DMS114 treated with DMSO at 0.1 percent for 48 hours (cell line): ENCODE measurements at regions not wholly inside any gene's neighbourhood (a gene's known extent, or its start where the extent isn't known, plus 50 kb on each side); places are given as distances from the start of the nearest gene placed in this dataset.
"Not testable (repeated sequence)": the region's sequence is repeated elsewhere in the genome, so short reads cannot be mapped to it uniquely, and the experiment has no call there.

Source experiments
- DNase-seq: peaks from one replicate; lab custom pipeline; 2025; ENCODE audit not compliant: unreplicated experiment; lab: John Stamatoyannopoulos, UW

DNA sequence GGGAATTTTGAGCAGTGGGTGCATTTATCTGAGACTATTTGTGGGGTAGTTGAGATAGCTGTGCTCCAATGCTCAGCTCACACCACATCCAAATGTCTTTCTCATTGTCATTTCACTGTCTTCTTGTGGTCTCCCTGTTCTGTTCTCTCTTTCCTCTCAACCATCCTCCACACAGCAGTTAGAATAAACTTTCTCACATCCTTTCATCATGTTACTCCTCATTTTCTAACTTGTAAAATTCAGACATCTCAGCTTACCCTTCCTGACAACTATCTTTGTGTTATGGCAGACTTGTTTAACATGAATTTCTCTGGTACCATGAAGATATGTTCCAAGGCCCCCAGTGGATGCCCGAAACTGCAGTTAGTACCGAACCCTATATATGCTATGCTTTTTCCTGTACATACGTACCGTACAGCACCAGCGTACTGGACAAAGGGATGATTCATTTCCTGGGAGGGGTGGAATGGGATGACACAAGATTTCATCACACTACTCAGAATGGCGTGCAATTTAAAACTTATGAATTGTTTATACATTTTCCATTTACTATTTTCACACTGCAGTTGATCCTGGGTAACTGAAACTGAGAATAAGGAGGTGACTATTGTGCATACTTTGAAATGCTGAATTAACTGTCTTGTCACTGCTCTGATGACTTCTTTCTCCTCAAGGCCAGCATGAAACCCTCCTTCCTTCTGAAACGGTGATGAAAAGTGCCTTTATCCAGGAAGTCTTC, 177.1 kb upstream of the SLC38A2 start:
- DNase-seq = no peak

DNA sequence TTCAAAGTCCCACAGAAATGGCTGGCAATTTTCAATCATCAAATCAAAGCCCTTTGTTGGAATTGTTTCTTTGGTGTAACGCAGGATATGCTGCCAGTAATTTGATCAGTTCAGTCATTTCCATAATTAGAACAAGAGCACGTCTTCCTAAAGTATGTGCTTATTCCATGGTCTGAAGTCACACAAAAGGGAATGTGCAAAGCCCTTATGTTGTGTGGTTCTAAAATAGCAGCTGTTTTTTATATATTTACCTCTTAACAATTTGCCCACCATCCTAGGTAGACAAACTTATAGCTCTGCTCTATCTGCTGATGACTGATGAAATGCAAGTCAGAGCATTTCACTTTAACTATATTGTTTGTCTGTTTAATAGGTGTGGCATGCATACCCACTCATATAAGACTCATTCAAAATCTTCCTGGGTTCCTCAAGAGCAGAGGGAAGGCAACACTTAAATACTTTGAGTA, 176.1 kb upstream of the SLC38A2 start:
- no peak for DNase-seq

DNA sequence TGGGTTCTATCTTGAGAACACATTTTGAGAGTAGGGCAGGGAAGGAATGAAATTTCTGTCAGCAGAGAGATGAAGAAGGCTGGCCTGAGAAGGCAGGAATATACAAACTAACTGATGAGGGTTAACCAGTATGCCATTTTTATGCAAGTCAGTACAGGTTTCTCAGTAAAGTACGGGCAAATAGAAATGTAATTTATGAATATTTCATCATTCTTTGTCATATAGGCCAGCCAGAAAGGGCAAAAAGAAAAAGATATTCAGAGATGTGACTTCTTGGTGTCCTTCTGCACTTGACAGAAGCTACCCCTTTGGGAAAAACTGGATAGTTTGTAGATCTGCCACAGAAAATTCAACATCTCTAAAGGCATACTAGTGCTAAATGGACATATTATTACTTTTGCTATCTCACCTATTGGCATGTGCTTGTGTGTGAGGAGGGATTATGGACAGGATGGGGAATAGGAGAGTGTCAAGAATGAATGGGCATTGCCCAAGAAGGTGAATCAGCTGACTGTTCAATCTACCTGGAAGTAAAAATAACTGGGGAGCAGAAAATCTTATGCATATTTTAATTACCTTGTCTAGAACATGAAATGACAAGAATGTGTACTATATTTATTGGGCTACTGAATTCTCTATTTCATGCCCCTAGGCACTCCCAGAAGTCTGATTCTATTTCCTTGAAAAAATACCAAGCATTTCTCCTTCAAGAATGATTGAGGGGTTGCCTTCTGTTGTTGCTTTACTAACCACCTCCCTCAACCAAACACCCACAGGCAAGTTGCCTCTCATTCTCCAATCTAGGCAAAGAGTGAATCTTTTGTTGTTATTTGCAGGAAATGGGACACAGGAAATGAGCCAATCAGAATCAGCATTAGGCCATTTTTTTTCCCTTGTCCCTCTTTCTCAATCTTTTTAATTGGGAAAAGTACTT, 175.1 kb upstream of the SLC38A2 start:
- no peak for DNase-seq

DNA sequence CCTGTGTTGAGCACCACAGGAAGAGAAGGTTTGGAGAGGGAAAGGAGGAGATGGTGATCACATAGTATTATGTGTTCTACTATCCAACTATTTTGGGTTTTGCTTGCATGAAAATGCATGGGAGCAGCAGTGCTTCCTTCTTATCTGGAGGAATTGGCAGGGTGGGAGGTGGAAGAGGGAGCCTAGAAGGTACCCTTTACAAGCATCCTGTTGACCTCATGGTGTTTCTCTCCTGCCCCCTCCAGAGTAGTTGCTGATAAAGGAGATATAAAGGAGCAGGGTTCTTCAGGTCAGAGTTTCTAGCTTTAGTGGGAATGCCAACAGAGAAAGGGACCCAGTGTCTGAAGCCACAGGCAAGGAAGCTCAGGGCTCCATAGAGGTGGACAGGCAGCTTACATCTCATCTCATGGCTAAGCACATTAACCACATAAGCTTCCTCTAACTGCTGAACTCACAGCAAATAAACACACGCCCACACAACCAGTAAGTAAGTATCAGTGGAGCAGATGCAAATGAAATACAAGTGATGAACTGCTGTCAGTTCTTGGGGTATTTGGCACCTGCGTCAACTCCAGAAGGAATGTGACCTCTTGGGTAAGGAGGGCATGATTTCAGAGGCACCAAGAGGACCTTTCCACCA, 174.2 kb upstream of the SLC38A2 start:
- DNase-seq = no peak

DNA sequence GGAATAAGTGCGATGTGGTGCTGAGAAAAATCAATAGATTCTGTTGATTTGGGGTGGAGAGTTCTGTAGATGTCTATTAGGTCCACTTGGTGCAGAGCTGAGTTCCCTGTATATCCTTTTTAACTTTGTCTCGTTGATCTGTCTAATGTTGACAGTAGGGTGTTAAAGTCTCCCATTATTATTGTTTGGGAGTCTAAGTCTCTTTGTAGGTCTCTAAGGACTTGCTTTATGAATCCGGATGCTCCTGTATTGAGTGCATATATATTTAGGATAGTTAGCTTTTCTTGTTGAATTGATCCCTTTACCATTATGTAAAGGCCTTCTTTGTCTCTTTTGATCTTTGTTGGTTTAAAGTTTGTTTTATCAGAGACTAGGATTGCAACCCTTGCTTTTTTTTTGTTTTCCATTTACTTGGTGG, 170.8 kb upstream of the SLC38A2 start:
- DNase-seq = not testable (repeated sequence)

DNA sequence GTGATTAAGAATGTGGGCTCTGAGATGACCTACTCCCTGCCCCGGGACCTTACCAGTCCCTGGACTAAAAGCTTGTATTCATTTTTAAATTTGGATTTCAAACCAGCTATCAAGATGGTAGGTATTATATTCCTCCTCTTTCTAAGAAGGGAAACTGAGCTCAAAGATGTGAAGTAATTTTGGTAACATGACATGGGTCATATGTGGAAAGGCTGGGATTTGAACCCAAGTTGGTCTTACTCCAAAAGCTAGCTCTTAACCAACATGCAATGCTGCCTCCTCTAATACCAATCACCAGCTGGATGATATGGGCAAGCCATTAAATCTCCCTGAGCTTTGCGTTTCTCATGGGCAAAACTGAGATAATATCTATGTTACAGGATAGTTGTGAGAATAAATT, 166.4 kb upstream of the SLC38A2 start:
- no peak for DNase-seq

DNA sequence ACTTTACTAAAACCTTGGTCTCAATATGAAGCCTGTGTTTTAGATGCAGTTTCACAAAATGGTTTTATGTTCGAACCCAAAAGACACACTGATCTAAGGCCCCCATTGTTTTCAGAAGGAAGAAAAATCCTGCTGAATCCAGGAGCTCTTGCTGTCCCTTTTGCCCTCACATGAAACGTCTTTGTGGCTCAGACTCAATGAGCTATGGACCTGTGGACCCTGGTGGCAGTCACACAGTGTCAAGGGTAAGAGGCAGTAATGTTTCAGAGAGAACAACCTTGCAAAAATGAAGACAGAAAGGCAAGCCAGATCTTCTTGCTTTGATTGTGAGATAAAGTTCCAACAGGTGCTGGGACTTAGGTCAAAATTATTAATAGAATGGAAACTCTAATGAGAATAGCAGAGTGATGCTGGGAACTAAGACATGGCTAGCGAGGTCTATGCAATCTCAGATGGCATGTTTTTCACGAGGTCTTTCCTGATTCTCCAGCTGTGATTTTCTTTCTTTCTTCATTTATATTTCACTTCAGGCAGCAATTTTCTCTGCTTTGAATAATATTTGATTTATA, 164.9 kb upstream of the SLC38A2 start:
- no peak for DNase-seq

DNA sequence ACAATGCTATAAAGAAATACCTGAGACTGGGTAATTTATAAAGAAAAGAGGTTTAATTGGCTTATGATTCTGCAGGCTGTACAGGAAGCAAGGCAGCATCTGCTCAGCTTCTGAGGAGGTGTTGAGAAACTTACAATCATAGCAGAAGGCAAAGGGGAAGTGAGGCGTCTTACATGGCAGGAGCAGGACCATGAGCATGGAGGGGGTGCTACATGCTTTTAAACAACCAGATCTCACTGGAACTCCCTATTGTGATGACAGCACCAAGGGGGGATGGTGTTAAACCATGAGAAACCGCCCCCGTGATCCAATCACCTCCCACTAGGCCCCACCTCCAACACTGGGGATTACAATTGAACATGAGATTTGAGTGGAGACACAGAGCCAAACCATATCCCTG, 163.7 kb upstream of the SLC38A2 start:
- DNase-seq = not testable (repeated sequence)

DNA sequence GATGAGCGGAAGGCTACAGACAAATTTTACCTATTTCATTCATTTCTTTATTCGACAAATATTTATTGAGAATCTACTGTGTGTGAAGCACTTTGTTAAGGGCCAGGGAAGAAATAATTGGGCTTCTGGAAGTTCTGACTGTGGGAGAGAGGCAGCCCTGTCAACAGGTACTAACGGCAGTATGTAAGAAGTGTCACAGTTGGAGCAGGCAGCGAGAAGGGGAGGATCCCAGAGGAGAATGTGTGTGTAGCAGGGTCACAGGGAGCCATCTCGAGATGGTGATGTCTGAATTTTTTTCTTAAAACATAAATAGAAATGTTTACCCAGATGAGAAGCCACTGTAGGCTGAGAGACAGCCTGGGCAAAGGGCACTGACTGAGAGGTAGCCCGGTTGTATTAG, 163.3 kb upstream of the SLC38A2 start:
- DNase-seq = no peak

DNA sequence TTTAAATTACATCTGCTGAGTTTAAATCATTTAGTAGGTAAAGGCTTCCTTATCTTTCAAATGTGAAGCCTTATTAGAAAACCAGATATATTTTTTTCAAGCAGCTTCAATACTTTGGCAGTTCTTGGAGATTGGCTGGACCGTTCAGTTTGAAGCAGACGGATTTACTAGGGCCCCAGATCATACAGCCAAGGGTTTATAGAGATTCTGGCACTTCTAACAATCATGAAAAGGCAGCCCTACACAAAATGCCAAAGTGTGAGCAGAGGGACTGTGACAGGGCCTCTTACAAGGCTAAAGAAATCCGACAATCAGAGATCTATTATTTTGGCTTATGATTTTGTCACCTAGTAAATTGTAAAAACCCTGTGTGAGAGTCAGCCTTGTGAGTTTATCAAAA, 162.8 kb upstream of the SLC38A2 start:
- DNase-seq = no peak

DNA sequence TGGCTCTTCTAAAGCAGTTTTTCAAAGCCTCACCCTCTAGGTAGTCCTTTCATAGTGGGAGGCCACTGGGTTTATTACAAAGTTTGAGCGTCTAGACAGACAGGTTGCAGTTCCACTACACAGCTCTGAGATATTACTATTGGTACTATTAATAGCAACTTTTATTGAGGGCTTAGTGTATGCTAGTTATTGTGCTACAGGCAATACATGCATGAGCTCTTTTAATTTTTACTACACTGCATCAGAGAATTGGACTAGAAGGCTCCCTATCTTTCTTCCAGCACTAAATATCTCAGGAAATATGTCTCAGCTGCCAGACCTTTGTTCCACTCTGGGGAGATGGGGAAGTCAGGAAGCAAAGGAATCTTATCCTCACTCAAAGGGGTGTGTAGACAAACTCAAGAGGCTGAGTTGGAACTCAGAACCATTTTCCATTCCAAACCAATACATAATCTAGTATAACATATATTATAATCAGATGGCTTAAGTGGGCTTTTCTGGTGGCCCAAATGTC, 161.8 kb upstream of the SLC38A2 start:
- DNase-seq = no peak

DNA sequence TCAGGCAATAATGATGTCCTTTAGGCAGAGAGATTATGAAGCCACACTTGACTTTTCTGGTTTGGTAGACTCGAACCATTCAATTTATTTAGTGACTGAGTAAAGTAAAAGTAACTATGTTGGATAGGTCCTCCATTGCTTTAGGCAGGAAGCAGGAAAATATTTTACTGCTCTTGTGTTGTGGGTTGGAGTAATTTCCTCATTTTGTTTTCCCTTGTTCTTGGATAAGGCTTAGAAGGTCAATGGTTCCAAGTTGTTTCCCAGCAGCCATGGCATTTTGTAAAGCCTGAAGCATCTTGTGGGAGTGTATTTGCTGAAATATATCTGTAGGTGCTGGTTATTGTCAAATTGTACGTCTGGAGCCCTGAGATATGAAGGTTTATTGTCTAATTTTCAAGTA, 161.2 kb upstream of the SLC38A2 start:
- DNase-seq = no peak

DNA sequence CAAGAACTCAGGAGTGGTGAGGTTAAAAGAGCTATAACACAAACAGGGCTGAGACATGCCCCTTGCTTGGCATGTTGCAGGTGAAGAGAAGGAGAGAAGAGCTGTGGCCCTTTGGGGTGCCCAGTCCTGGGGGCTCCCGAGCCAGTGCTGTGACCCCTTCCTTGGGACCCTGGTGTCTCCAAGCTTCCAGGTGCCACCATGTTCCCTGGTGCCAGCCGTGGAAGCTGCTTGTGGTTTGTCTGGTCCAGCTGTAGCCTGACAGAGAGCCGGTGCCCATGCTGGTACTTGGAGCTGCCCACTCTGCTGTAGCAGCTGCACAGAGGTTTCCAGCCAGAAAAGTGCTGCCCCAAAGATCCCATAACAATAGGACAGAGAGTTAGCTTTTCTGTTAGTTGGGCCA, 159.2 kb upstream of the SLC38A2 start:
- DNase-seq = no peak

DNA sequence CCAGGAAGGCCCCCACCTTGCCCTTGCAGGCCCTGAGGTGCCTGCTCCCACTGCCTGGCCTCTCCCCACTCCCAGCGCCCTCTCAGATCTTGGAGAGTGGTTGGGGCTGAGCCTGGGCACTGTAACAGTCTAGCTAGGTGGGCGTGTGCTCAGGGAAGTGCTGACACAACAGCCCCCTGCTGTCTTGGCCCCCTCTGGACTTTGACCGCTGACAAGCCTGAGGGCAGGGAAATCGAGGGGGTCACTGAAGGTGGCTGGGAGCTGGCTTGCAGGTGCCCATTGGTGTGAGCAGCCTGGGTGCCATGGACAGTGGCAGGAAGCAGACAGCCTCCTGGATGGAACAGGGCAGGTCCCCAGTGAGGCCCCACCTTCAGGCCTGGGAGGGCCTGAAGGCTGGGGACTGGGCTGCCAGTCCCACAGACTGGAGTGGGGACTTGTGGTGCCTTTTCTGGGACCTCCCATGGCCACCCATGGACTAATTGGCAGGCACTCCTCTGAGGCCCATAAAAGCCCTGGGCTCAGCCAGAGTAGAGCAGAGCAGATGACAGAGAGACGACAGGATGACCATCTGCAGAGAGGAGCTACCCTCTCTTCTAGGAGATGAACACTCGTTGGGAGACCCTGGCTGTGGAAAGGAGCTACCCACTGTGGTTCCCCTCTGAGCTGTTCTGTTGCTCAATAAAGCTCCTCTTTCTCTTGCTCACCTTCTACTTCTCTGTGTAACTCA, 158.6 kb upstream of the SLC38A2 start:
- DNase-seq = no peak

DNA sequence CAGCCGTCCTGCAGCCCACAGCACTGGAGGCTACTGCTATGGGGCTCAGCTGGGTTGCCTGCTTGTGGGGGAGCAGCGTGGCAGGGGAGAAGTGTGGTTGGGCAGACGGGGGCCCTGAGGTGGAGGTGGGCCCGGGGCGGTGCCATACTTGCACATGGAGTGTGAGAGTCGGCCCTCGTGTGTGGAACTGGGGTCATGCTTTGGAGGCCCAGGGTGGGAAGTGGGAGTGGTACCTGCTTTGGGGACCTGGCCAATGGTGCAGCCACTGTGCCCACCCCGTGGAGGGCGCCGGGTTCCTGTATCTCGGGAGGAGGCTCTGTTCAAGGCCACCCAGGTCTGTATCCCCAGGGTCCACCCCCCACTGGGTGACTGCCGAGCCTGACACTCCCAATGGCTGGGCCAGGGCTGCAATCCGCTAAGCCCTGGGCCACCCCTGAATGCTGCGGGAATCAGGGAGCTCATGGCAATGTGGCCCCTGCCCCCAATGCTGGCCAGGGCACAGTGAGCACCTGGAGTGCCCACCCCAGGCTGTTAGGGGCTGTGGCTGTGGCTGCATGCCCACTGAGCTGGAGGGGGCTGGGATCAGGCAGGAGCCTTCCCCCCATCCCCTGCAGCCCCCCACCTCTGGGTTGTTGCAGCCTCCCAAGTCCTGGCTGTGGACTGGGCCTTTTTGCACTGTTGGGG, 157.9 kb upstream of the SLC38A2 start:
- no peak for DNase-seq

DNA sequence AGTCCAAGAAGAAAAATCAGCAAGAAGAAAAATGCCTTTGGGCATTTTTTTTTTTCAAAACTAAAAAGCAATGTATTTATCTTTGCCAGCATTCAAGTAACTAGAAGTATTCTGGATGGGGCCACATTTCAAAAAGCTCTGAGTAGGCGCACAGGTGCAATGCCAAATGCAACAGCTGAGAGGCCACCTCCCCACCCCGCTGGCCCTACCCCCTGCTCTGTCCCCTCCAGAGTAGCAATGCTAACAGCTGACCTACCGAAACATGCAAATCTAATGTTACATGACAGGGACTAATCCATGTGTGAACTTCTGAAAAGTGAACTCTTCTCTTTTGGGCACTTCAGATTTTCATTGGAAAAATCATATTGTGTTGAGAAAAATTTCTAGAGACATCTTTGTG, 153.7 kb upstream of the SLC38A2 start:
- DNase-seq = no peak

DNA sequence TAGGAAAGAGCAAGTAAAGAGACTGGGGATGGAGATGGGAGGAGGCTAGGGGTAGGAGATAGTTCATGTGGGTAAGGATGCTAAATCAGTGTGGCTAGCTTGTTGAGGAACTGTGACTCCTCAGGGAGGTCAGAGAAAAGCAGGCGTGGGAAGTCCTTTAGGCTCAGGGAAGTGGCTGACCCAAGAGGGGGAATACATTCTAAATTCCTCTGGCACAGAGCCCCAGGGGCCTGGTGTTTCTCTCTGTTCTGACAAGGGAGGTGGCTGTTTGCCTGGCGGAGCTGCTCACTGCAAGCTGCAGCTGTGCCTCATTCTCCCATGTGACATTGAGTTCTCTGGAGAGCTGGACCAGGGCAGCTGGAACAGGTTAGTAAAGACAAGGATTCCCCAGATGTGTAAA, 152.2 kb upstream of the SLC38A2 start:
- DNase-seq = no peak

DNA sequence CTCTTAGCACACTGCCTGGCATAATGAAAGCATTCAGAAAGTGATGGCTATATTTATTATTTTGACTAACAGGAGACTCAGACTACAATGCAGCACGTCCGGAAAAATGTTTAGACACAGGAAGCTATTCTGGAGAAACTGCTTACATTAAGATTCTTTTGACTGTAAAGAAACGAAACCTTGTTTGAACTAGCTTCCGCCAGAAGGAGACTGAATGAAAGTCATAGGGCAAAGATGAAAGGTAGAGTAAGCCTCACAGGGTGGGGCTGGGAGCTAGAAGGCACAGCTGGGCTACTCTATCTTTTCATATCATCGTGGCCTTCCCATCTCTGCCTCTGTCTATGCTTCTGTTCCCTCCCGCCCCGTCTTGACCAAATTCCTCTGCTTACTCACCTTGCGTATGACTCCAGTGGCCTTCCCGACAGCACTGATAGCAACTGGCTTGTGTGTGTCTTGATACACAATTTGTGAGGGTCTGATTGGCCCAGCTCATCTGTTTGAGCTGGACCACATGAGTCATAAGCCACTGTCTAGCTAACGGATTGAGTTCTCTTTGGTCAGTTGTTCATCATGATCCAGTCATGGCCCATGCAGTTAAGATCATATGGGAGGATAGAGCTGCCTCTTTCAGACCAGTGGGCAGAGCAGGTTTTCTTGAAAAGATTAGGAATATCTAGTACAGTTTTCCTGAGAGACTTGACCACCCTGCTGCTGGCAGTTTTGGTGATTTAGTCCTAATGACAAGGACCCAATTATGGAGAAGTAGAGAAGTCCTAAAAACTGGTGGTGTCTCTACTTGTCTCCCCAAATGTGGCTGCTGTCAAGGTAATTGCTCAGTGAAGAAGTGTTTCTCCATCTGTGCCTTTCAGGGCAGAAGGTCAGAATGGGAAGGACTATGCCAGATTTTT, 151.5 kb upstream of the SLC38A2 start:
- DNase-seq = no peak

DNA sequence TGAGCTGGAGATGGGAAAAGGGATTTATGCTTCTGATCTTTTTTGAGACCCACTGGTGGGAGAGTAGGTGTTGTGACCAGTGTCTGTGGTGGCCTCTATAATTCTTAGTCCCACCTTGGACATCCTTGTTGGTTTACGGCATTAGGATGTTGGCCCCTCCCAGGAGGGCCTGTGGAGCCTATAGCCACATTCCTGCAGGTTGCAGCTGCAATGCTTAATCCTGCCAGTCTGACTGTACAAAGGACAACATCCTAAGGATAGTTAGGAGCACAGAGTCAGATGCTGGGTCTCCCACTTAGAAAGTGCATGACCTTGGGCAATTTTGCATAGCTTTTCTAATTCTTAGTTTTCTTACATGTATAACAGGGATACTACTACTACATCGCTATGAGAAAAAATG, 150.9 kb upstream of the SLC38A2 start:
- DNase-seq = no peak
